Erythroblast (primary cell): ENCODE measurements at regions not wholly inside any gene's neighbourhood (a gene's known extent, or its start where the extent isn't known, plus 50 kb on each side); places are given as distances from the start of the nearest gene placed in this dataset.

ENCODE experiments used
- GATA1 ChIP-seq: IDR thresholded peaks from 2 replicates; pipeline ENCODE4 v1.6.1; 2011; ENCODE audit warnings: low read depth, mild to moderate bottlenecking, control low read depth, low read length, moderate library complexity
- POLR2A ChIP-seq: IDR thresholded peaks from 2 replicates; pipeline ENCODE4 v1.6.1; 2011; ENCODE audit warnings: mild to moderate bottlenecking, low read length

GRCh38 chr14:22320362-22320750, 268.7 kb downstream of the DAD1 start:
- TF ChIP-seq POLR2A (no peak), GATA1 (no peak)
